Neuronal stem cell (in vitro differentiated cells): ENCODE measurements at regions not wholly inside any gene's neighbourhood (a gene's known extent, or its start where the extent isn't known, plus 50 kb on each side); places are given as distances from the start of the nearest gene placed in this dataset.

Source experiments
- DNase-seq: peaks from one replicate; pipeline ENCODE4 v3.0.0-alpha.2; 2013; ENCODE audit warnings: low spot score
- H2AFZ ChIP-seq: one replicate; pipeline ENCODE4 v1.6.1; 2013; ENCODE audit warnings: mild to moderate bottlenecking, low read length, inconsistent platforms
- H2AK5ac ChIP-seq: 2 replicates; pipeline ENCODE4 v1.6.1; 2013; ENCODE audit warnings: low read depth, mild to moderate bottlenecking, inconsistent platforms, low read length, moderate library complexity, mixed read lengths
- H2BK120ac ChIP-seq: 2 replicates; pipeline ENCODE4 v1.6.1; 2013; ENCODE audit warnings: low read depth, mild to moderate bottlenecking, inconsistent platforms, low read length, moderate library complexity, mixed read lengths
- H2BK12ac ChIP-seq: one replicate; pipeline ENCODE4 v1.6.1; 2013; ENCODE audit warnings: low read length, inconsistent platforms
- H2BK15ac ChIP-seq: 2 replicates; pipeline ENCODE4 v1.6.1; 2013; ENCODE audit warnings: mild to moderate bottlenecking, low read length, inconsistent platforms, mixed read lengths
- H2BK5ac ChIP-seq: one replicate; pipeline ENCODE4 v1.6.1; 2013; ENCODE audit warnings: inconsistent platforms, mild to moderate bottlenecking, low read length, moderate library complexity
- H3K14ac ChIP-seq: one replicate; pipeline ENCODE4 v1.6.1; 2013; ENCODE audit warnings: low read length, inconsistent platforms
- H3K18ac ChIP-seq: 2 replicates; pipeline ENCODE4 v1.6.1; 2013; ENCODE audit warnings: low read length, inconsistent platforms
- H3K23ac ChIP-seq: 2 replicates; pipeline ENCODE4 v1.6.1; 2013; ENCODE audit warnings: low read depth, mild to moderate bottlenecking, mixed read lengths, low read length, inconsistent platforms; ENCODE audit not compliant: poor library complexity
- H3K27ac ChIP-seq: replicated peaks from 3 replicates; pipeline ENCODE4 v1.5.1; 2013; ENCODE audit warnings: low read length, inconsistent platforms
- H3K27me3 ChIP-seq, 3 experiments: 2 replicates each; pipeline ENCODE4 v1.6.1; 2013; ENCODE audit warnings: low read length in 3 of 3, mild to moderate bottlenecking in 2 of 3, inconsistent platforms in 1 of 3, low read depth in 1 of 3, mixed read lengths in 1 of 3, moderate library complexity in 1 of 3; ENCODE audit not compliant: control insufficient read depth in 3 of 3, insufficient read depth in 3 of 3
- H3K36me3 ChIP-seq, 2 donors: replicated peaks in 1 of 2; 2 replicates each; pipeline ENCODE4 v1.6.1; 2013; ENCODE audit warnings: low read length in 2 of 2; ENCODE audit not compliant: control insufficient read depth in 2 of 2, insufficient read depth in 2 of 2
- H3K4ac ChIP-seq: 2 replicates; pipeline ENCODE4 v1.6.1; 2013; ENCODE audit warnings: inconsistent platforms, mild to moderate bottlenecking, low read length, moderate library complexity
- H3K4me1 ChIP-seq, 2 donors: 1 replicate in 1 of 2; 2 replicates in 1 of 2; pipeline ENCODE4 v1.6.1; 2013; ENCODE audit warnings: low read length in 2 of 2, low read depth in 1 of 2; ENCODE audit not compliant: control insufficient read depth in 2 of 2, insufficient read depth in 1 of 2
- H3K4me2 ChIP-seq: one replicate; pipeline ENCODE4 v1.6.1; 2013; ENCODE audit warnings: mild to moderate bottlenecking, low read length, inconsistent platforms; ENCODE audit not compliant: insufficient read depth, poor library complexity, severe bottlenecking
- H3K4me3 ChIP-seq, 2 donors: 2 replicates each; pipeline ENCODE4 v1.5.1; 2013; ENCODE audit warnings: low read length in 2 of 2, mild to moderate bottlenecking in 2 of 2, inconsistent platforms in 1 of 2, moderate library complexity in 1 of 2
- H3K79me1 ChIP-seq: one replicate; pipeline ENCODE4 v1.6.1; 2013; ENCODE audit warnings: low read depth, mild to moderate bottlenecking, inconsistent platforms, low read length, moderate library complexity
- H3K9ac ChIP-seq: one replicate; pipeline ENCODE4 v1.6.1; 2013; ENCODE audit warnings: mild to moderate bottlenecking, low read depth, low read length, inconsistent platforms; ENCODE audit not compliant: poor library complexity
- H3K9me3 ChIP-seq, 2 donors: replicated peaks in 1 of 2; 2 replicates each; pipeline versions ENCODE3 to v1.6.1; 2013; ENCODE audit warnings: low read length in 2 of 2, mild to moderate bottlenecking in 2 of 2, inconsistent platforms in 1 of 2, low read depth in 1 of 2, mixed read lengths in 1 of 2, moderate library complexity in 1 of 2; ENCODE audit not compliant: control insufficient read depth in 2 of 2, insufficient read depth in 1 of 2
- H4K8ac ChIP-seq: one replicate; pipeline ENCODE4 v1.6.1; 2013; ENCODE audit warnings: low read depth, mild to moderate bottlenecking, inconsistent platforms, low read length, moderate library complexity
- H4K91ac ChIP-seq: one replicate; pipeline ENCODE4 v1.6.1; 2013; ENCODE audit warnings: low read length, low read depth, mild to moderate bottlenecking, inconsistent platforms; ENCODE audit not compliant: poor library complexity
- WGBS, 2 donors: extraction: QIAGEN DNeasy Blood & Tissue Kit; methylation state at CpG; one replicate each; pipeline ENCODE4 v1.1.7; 2013; ENCODE audit warnings: missing lambda C conversion rate in 2 of 2, mixed read lengths in 1 of 2; ENCODE audit not compliant: insufficient read length in 2 of 2, insufficient replicate concordance in 1 of 2; ENCODE audit errors: extremely low coverage in 2 of 2; 5-methylcytosine and 5-hydroxymethylcytosine counted together

- no peak overlapping the region for H2BK120ac ChIP-seq
- no peak overlapping the region for H3K4me3 ChIP-seq
- no peaks in the 10 kb centered on the region for H3K9me3 ChIP-seq
- no peak overlapping the region for H3K9ac ChIP-seq
- H2AFZ ChIP-seq = no peak overlapping the region
- no peak overlapping the region for H3K4ac ChIP-seq
- no peak overlapping the region for H3K14ac ChIP-seq
- no peaks in the 10 kb centered on the region for H3K79me1 ChIP-seq
- H4K91ac ChIP-seq = no peak overlapping the region
- no peak overlapping the region for H2BK12ac ChIP-seq
- H3K18ac ChIP-seq = no peak overlapping the region
- no peak overlapping the region for H4K8ac ChIP-seq
- H2AK5ac ChIP-seq = no peak overlapping the region
- no peak overlapping the region for H2BK5ac ChIP-seq
- H3K36me3 ChIP-seq = no peaks in the 10 kb centered on the region
- H3K4me2 ChIP-seq = no peak overlapping the region
- no peak overlapping the region for H3K27ac ChIP-seq
- H3K27me3 ChIP-seq = no peaks in the 10 kb centered on the region
- no peak overlapping the region for H2BK15ac ChIP-seq
- WGBS, 2 donors = no CpG with 5 or more reads among the region's 3 CpGs
- DNase-seq = no peak
- no peaks in the 10 kb centered on the region for H3K4me1 ChIP-seq
- H3K23ac ChIP-seq = no peak overlapping the region
These were observed 1326.0 kb upstream of the ZEB2 start for GRCh38 chr2:145845923-145846322.

GRCh38 chr2:145845207-145845894 lies 1325.4 kb upstream of the ZEB2 start:
- H3K4me3 ChIP-seq = no peak overlapping the region
- no peak overlapping the region for H3K27ac ChIP-seq
- H3K9me3 ChIP-seq = no peaks in the 10 kb centered on the region
- no peak for DNase-seq
- no peak overlapping the region for H2AK5ac ChIP-seq
- H2BK12ac ChIP-seq = no peak overlapping the region
- H3K36me3 ChIP-seq = no peaks in the 10 kb centered on the region
- H3K9ac ChIP-seq = no peak overlapping the region
- H3K18ac ChIP-seq = no peak overlapping the region
- H3K4ac ChIP-seq = no peak overlapping the region
- H3K27me3 ChIP-seq = no peaks in the 10 kb centered on the region
- no peak overlapping the region for H4K91ac ChIP-seq
- H4K8ac ChIP-seq = no peak overlapping the region
- no peak overlapping the region for H2BK120ac ChIP-seq
- no peak overlapping the region for H3K23ac ChIP-seq
- H2BK15ac ChIP-seq = no peak overlapping the region
- H3K79me1 ChIP-seq = no peaks in the 10 kb centered on the region
- WGBS, 2 donors = no CpG with 5 or more reads among the region's 2 CpGs
- no peak overlapping the region for H2BK5ac ChIP-seq
- no peak overlapping the region for H3K14ac ChIP-seq
- H2AFZ ChIP-seq = no peak overlapping the region
- no peaks in the 10 kb centered on the region for H3K4me1 ChIP-seq
- H3K4me2 ChIP-seq = no peak overlapping the region

- Histone ChIP-seq H3K18ac (no peak overlapping the region), H2AK5ac (no peak overlapping the region), H2AFZ (no peak overlapping the region), H3K4ac (no peak overlapping the region), H3K36me3 (no peaks in the 10 kb centered on the region), H4K8ac (no peak overlapping the region), H4K91ac (no peak overlapping the region), H3K4me3 (no peak overlapping the region), H2BK120ac (no peak overlapping the region), H3K9me3 (no peaks in the 10 kb centered on the region), H3K4me2 (no peak overlapping the region), H3K23ac (no peak overlapping the region), H2BK12ac (no peak overlapping the region), H2BK5ac (no peak overlapping the region), H3K27ac (no peak overlapping the region), H3K9ac (no peak overlapping the region), H3K27me3 (no peaks in the 10 kb centered on the region), H3K79me1 (no peaks in the 10 kb centered on the region), H2BK15ac (no peak overlapping the region), H3K14ac (no peak overlapping the region), H3K4me1 (no peaks in the 10 kb centered on the region)
- no CpG with 5 or more reads among the region's 3 CpGs for WGBS, 2 donors
- no peak for DNase-seq
These were observed 1322.1 kb upstream of the ZEB2 start for GRCh38 chr2:145841973-145842372.

GRCh38 chr2:145836986-145837385 lies 1317.1 kb upstream of the ZEB2 start:
- H3K4ac ChIP-seq = no peak overlapping the region
- no peak overlapping the region for H2BK5ac ChIP-seq
- no peak overlapping the region for H2BK120ac ChIP-seq
- no peak overlapping the region for H2BK15ac ChIP-seq
- H3K14ac ChIP-seq = no peak overlapping the region
- H3K36me3 ChIP-seq = no peaks in the 10 kb centered on the region
- H2AFZ ChIP-seq = no peak overlapping the region
- H4K91ac ChIP-seq = no peak overlapping the region
- H4K8ac ChIP-seq = no peak overlapping the region
- H3K4me2 ChIP-seq = no peak overlapping the region
- H3K4me3 ChIP-seq = no peak overlapping the region
- H3K27me3 ChIP-seq = no peaks in the 10 kb centered on the region
- DNase-seq = no peak
- no peak overlapping the region for H3K18ac ChIP-seq
- no peak overlapping the region for H3K9ac ChIP-seq
- H3K4me1 ChIP-seq = no peaks in the 10 kb centered on the region
- no peak overlapping the region for H2AK5ac ChIP-seq
- H2BK12ac ChIP-seq = no peak overlapping the region
- 100% methylated on average over 1 of the region's 3 CpGs for WGBS, 2 donors
- no peak overlapping the region for H3K27ac ChIP-seq
- no peaks in the 10 kb centered on the region for H3K79me1 ChIP-seq
- H3K23ac ChIP-seq = no peak overlapping the region
- no peaks in the 10 kb centered on the region for H3K9me3 ChIP-seq
